H9 (cell line): ENCODE measurements at regions not wholly inside any gene's neighbourhood (a gene's known extent, or its start where the extent isn't known, plus 50 kb on each side); places are given as distances from the start of the nearest gene placed in this dataset.
A peak's percentile ranks its signal among the peaks of the same experiment; 100 is the strongest.
"Not testable (repeated sequence)": the region's sequence is repeated elsewhere in the genome, so short reads cannot be mapped to it uniquely, and the experiment has no call there.

ENCODE experiments used
- DNase-seq: peaks from one replicate; pipeline ENCODE4 v3.0.0-alpha.2; 2017
- H2AFZ ChIP-seq: one replicate; pipeline ENCODE4 v1.6.1; 2013; ENCODE audit warnings: mild to moderate bottlenecking, low read length, control low read depth, moderate library complexity
- H2AK5ac ChIP-seq: 2 replicates; pipeline ENCODE4 v1.6.1; 2013; ENCODE audit warnings: low read length, control low read depth, mixed read lengths; ENCODE audit not compliant: insufficient read length
- H2BK120ac ChIP-seq: one replicate; pipeline ENCODE4 v1.6.1; 2013; ENCODE audit warnings: low read depth, mild to moderate bottlenecking, low read length, control low read depth, inconsistent platforms; ENCODE audit not compliant: poor library complexity, severe bottlenecking
- H2BK12ac ChIP-seq: 2 replicates; pipeline ENCODE4 v1.6.1; 2013; ENCODE audit warnings: low read length, control low read depth, mixed read lengths, low read depth; ENCODE audit not compliant: insufficient read length
- H2BK15ac ChIP-seq: 2 replicates; pipeline ENCODE4 v1.6.1; 2013; ENCODE audit warnings: low read depth, low read length, control low read depth
- H2BK20ac ChIP-seq: one replicate; pipeline ENCODE4 v1.6.1; 2013; ENCODE audit warnings: low read depth, mild to moderate bottlenecking, low read length, control low read depth, inconsistent platforms; ENCODE audit not compliant: poor library complexity, severe bottlenecking
- H2BK5ac ChIP-seq: 2 replicates; pipeline ENCODE4 v1.6.1; 2013; ENCODE audit warnings: low read length, control low read depth, mixed read lengths; ENCODE audit not compliant: insufficient read length
- H3K14ac ChIP-seq: 2 replicates; pipeline ENCODE4 v1.6.1; 2013; ENCODE audit warnings: low read length, control low read depth; ENCODE audit not compliant: insufficient read depth
- H3K18ac ChIP-seq: 2 replicates; pipeline ENCODE4 v1.6.1; 2013; ENCODE audit warnings: low read depth, mild to moderate bottlenecking, mixed read lengths, low read length, control low read depth; ENCODE audit not compliant: insufficient read length
- H3K23ac ChIP-seq: 2 replicates; pipeline ENCODE4 v1.6.1; 2013; ENCODE audit warnings: low read length, control low read depth, mixed read lengths, low read depth; ENCODE audit not compliant: insufficient read length
- H3K23me2 ChIP-seq: 2 replicates; pipeline ENCODE4 v1.6.1; 2013; ENCODE audit warnings: low read depth, mild to moderate bottlenecking, mixed read lengths, low read length, control low read depth; ENCODE audit not compliant: insufficient read length, poor library complexity, severe bottlenecking
- H3K27ac ChIP-seq: 2 replicates; pipeline ENCODE4 v1.5.1; 2013; ENCODE audit warnings: low read length, control low read depth, mixed read lengths, low read depth; ENCODE audit not compliant: insufficient read length
- H3K27me3 ChIP-seq: 2 replicates; pipeline ENCODE4 v1.6.1; 2013; ENCODE audit warnings: low read length, control low read depth, inconsistent platforms; ENCODE audit not compliant: insufficient read depth
- H3K4ac ChIP-seq: 2 replicates; pipeline ENCODE4 v1.6.1; 2013; ENCODE audit warnings: low read depth, mild to moderate bottlenecking, control low read depth, inconsistent platforms, low read length, moderate library complexity
- H3K4me1 ChIP-seq: 2 replicates; pipeline ENCODE4 v1.6.1; 2013; ENCODE audit warnings: low read length, control low read depth, inconsistent platforms; ENCODE audit not compliant: insufficient read depth
- H3K4me2 ChIP-seq: 2 replicates; pipeline ENCODE4 v1.6.1; 2013; ENCODE audit warnings: low read length, control low read depth, mixed read lengths; ENCODE audit not compliant: insufficient read length, insufficient read depth
- H3K56ac ChIP-seq: 2 replicates; pipeline ENCODE4 v1.6.1; 2013; ENCODE audit warnings: low read depth, mild to moderate bottlenecking, mixed read lengths, low read length, control low read depth; ENCODE audit not compliant: insufficient read length
- H3K79me1 ChIP-seq: 2 replicates; pipeline ENCODE4 v1.6.1; 2013; ENCODE audit warnings: low read depth, mild to moderate bottlenecking, moderate library complexity, low read length, control low read depth, inconsistent platforms; ENCODE audit not compliant: insufficient read depth, poor library complexity, severe bottlenecking
- H3K79me2 ChIP-seq: 2 replicates; pipeline ENCODE4 v1.6.1; 2013; ENCODE audit warnings: low read length, control low read depth, inconsistent platforms; ENCODE audit not compliant: insufficient read depth
- H3K9ac ChIP-seq: 2 replicates; pipeline ENCODE4 v1.6.1; 2013; ENCODE audit warnings: low read length, control low read depth, mixed read lengths; ENCODE audit not compliant: insufficient read length; ENCODE audit errors: extremely low read depth
- H3K9me3 ChIP-seq: one replicate; pipeline ENCODE4 v1.6.1; 2013; ENCODE audit warnings: low read depth, low read length, inconsistent platforms; ENCODE audit not compliant: control insufficient read depth
- H3T11ph ChIP-seq: one replicate; pipeline ENCODE4 v1.6.1; 2013; ENCODE audit warnings: mild to moderate bottlenecking, low read length, control low read depth, inconsistent platforms
- H4K20me1 ChIP-seq: one replicate; pipeline ENCODE4 v1.6.1; 2013; ENCODE audit not compliant: control insufficient read depth, insufficient read length, insufficient read depth
- H4K5ac ChIP-seq: 2 replicates; pipeline ENCODE4 v1.6.1; 2013; ENCODE audit warnings: low read depth, mild to moderate bottlenecking, mixed read lengths, low read length, control low read depth; ENCODE audit not compliant: insufficient read length
- H4K8ac ChIP-seq: replicated peaks from 2 replicates; pipeline ENCODE4 v1.6.1; 2013; ENCODE audit warnings: low read length, control low read depth, mixed read lengths, low read depth; ENCODE audit not compliant: insufficient read length
- H4K91ac ChIP-seq: 2 replicates; pipeline ENCODE4 v1.6.1; 2013; ENCODE audit warnings: low read depth, mild to moderate bottlenecking, moderate library complexity, mixed read lengths, low read length, control low read depth; ENCODE audit not compliant: insufficient read length
- H3K27ac Mint-ChIP-seq, 3 experiments: 2 replicates in 2 of 3; 3 replicates in 1 of 3; pipeline ENCODE4 v1.8.0; 2020 to 2021; ENCODE audit warnings: mixed read lengths in 3 of 3, mild to moderate bottlenecking in 1 of 3, moderate library complexity in 1 of 3
- H3K27me3 Mint-ChIP-seq: 2 replicates; pipeline ENCODE4 v1.8.0; 2021; ENCODE audit warnings: low read depth, mild to moderate bottlenecking, moderate library complexity, mixed read lengths
- H3K36me3 Mint-ChIP-seq, 3 experiments: 2 replicates in 2 of 3; 3 replicates in 1 of 3; pipeline ENCODE4 v1.8.0; 2020 to 2021; ENCODE audit warnings: low read depth in 3 of 3, mixed read lengths in 3 of 3; ENCODE audit not compliant: insufficient read depth in 1 of 3
- H3K4me1 Mint-ChIP-seq, 2 experiments: 2 replicates each; pipeline ENCODE4 v1.8.0; 2020; ENCODE audit warnings: mixed read lengths in 2 of 2
- H3K4me3 Mint-ChIP-seq, 2 experiments: 2 replicates in 1 of 2; 3 replicates in 1 of 2; pipeline ENCODE4 v1.8.0; 2020 to 2021; ENCODE audit warnings: mild to moderate bottlenecking in 2 of 2, mixed read lengths in 2 of 2, moderate library complexity in 1 of 2
- H3K9me3 Mint-ChIP-seq, 2 experiments: 2 replicates in 1 of 2; 3 replicates in 1 of 2; pipeline ENCODE4 v1.8.0; 2020; ENCODE audit warnings: mild to moderate bottlenecking in 2 of 2, mixed read lengths in 2 of 2, moderate library complexity in 1 of 2
- WGBS: extraction: QIAGEN DNeasy Blood & Tissue Kit; methylation state at CpG from one replicate; pipeline ENCODE4 v1.1.7; 2013; ENCODE audit warnings: missing lambda C conversion rate, low lambda C conversion rate, mixed read lengths; ENCODE audit not compliant: insufficient read length; ENCODE audit errors: extremely low coverage; 5-methylcytosine and 5-hydroxymethylcytosine counted together
- TF ChIP-seq, protein P1 (sequence below): fragments of 200-600 bp; sonication (generic); conservative IDR thresholded peaks from 3 replicates; pipeline ENCODE4 v1.8.0; 2021; ENCODE audit warnings: antibody characterized with exemption, mild to moderate bottlenecking

DNA sequence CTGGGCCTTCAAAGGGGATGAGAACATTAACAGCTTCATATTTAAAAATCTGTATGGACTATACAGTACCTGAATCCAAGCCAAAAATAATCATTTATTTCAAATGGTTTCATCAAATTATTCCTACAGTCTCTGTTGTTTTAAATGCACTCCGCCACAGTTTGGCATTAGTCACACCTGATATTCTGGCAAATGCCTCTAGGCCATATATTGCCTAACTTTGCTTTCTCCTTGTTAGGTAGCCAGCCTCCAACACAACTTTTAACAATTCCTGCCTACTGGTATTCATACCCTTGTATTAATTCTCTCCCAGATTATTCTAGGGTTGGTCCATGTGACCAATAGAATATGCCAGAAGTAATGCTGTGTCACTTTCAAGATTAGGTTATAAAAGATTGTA is 146.6 kb upstream of the FANCL start:
- no peaks in the 10 kb centered on the region for H3K79me1 ChIP-seq
- no peak overlapping the region for H4K91ac ChIP-seq
- WGBS, result no CpG with 5 or more reads among the region's 1 CpG
- H2BK12ac ChIP-seq, result no peak overlapping the region
- H4K20me1 ChIP-seq, result no peaks in the 10 kb centered on the region
- H3K27ac ChIP-seq, result no peak overlapping the region
- DNase-seq, result no peak
- no peak overlapping the region for H3K9ac ChIP-seq
- no peaks in the 10 kb centered on the region for H3K9me3 ChIP-seq
- no peaks in the 10 kb centered on the region for H3K27me3 Mint-ChIP-seq
- H3K23ac ChIP-seq, result no peak overlapping the region
- TF ChIP-seq, protein P1, sequence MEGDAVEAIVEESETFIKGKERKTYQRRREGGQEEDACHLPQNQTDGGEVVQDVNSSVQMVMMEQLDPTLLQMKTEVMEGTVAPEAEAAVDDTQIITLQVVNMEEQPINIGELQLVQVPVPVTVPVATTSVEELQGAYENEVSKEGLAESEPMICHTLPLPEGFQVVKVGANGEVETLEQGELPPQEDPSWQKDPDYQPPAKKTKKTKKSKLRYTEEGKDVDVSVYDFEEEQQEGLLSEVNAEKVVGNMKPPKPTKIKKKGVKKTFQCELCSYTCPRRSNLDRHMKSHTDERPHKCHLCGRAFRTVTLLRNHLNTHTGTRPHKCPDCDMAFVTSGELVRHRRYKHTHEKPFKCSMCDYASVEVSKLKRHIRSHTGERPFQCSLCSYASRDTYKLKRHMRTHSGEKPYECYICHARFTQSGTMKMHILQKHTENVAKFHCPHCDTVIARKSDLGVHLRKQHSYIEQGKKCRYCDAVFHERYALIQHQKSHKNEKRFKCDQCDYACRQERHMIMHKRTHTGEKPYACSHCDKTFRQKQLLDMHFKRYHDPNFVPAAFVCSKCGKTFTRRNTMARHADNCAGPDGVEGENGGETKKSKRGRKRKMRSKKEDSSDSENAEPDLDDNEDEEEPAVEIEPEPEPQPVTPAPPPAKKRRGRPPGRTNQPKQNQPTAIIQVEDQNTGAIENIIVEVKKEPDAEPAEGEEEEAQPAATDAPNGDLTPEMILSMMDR, result no peak
- H3T11ph ChIP-seq, result no peak overlapping the region
- no peak overlapping the region; a peak in 1 of 5 replicates for H3K4me3 Mint-ChIP-seq
- H3K4me1 Mint-ChIP-seq, result peaks cover 7% of the 10 kb centered on the region in 2 experiments
- H3K79me2 ChIP-seq, result no peaks in the 10 kb centered on the region
- H3K36me3 Mint-ChIP-seq, result peaks cover 0 to 17% (median 14%) of the 10 kb centered on the region in 3 experiments; a peak in 6 of 7 replicates
- no peak overlapping the region for H2AK5ac ChIP-seq
- H2AFZ ChIP-seq, result no peak overlapping the region
- no peak overlapping the region for H2BK120ac ChIP-seq
- no peak overlapping the region for H4K8ac ChIP-seq
- no peak overlapping the region for H3K27ac Mint-ChIP-seq
- no peak overlapping the region for H2BK20ac ChIP-seq
- peaks cover 12 to 13% of the 10 kb centered on the region in 2 experiments for H3K9me3 Mint-ChIP-seq
- H3K56ac ChIP-seq, result no peak overlapping the region
- H3K4me2 ChIP-seq, result no peak overlapping the region
- H4K5ac ChIP-seq, result no peak overlapping the region
- H2BK15ac ChIP-seq, result no peak overlapping the region
- H3K4me1 ChIP-seq, result no peaks in the 10 kb centered on the region
- H3K14ac ChIP-seq, result no peak overlapping the region
- no peak overlapping the region for H3K18ac ChIP-seq
- H3K23me2 ChIP-seq, result no peaks in the 10 kb centered on the region
- no peak overlapping the region for H2BK5ac ChIP-seq
- no peak overlapping the region for H3K4ac ChIP-seq
- no peaks in the 10 kb centered on the region for H3K27me3 ChIP-seq

DNA sequence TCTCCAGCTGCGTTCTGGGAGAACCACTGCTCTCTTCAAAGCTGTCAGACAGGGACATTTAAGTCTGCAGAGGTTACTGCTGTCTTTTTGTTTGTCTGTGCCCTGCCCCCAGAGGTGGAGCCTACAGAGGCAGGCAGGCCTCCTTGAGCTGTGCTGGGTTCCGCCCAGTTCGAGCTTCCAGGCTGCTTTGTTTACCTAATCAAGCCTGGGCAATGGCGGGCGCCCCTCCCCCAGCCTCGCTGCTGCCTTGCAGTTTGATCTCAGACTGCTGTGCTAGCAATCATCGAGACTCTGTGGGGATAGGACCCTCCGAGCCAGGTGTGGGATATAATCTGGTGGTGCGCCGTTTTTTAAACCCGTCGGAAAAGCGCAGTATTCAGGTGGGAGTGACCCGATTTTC is 145.8 kb upstream of the FANCL start:
- H3K23ac ChIP-seq, H2BK20ac ChIP-seq, H4K8ac ChIP-seq, H2AFZ ChIP-seq, H2AK5ac ChIP-seq, H3K4ac ChIP-seq, H3K56ac ChIP-seq, H2BK15ac ChIP-seq, H2BK5ac ChIP-seq, H3K27ac ChIP-seq, H3K79me2 ChIP-seq, H4K20me1 ChIP-seq, H3K18ac ChIP-seq, H3K14ac ChIP-seq, H3K23me2 ChIP-seq, H2BK12ac ChIP-seq, H3K27me3 ChIP-seq, H3K9me3 ChIP-seq, H3K27me3 Mint-ChIP-seq, H4K5ac ChIP-seq, H2BK120ac ChIP-seq, H3K4me1 ChIP-seq, H3K79me1 ChIP-seq, H3K4me2 ChIP-seq, H3K9ac ChIP-seq, H3K4me1 Mint-ChIP-seq, H4K91ac ChIP-seq, H3T11ph ChIP-seq: not testable (repeated sequence)
- Mint-ChIP-seq H3K36me3 (peaks cover 0 to 17% (median 14%) of the 10 kb centered on the region in 3 experiments; a peak in 6 of 7 replicates), H3K4me3 (peak overlapping the region; percentile 38 to 39; a peak in 1 of 5 replicates), H3K9me3 (peaks cover 12 to 13% of the 10 kb centered on the region in 2 experiments), H3K27ac (peak overlapping the region in 2 of 3 experiments; percentile 94 to 98; a peak in 5 of 7 replicates)
- DNase-seq, result peak; percentile 67
- WGBS, result no CpG with 5 or more reads among the region's 14 CpGs
